ENCODE measurements at regions not wholly inside any gene's neighbourhood (a gene's known extent, or its start where the extent isn't known, plus 50 kb on each side); places are given as distances from the start of the nearest gene placed in this dataset.

- no peak for TF ChIP-seq EP300 (conservative IDR thresholded peaks at IDR 0.05; ENCODE audit: poor library complexity, severe bottlenecking)
- TF ChIP-seq RAD21 (conservative IDR thresholded peaks at IDR 0.05), result no peak
- TF ChIP-seq TAF1 (IDR thresholded peaks at IDR 0.05; ENCODE audit: low read depth), result no peak
- TF ChIP-seq EZH2 (IDR thresholded peaks at IDR 0.05; ENCODE audit: borderline replicate concordance, insufficient read depth, low read length, poor library complexity, severe bottlenecking), result no peak
- TF ChIP-seq, protein P1, sequence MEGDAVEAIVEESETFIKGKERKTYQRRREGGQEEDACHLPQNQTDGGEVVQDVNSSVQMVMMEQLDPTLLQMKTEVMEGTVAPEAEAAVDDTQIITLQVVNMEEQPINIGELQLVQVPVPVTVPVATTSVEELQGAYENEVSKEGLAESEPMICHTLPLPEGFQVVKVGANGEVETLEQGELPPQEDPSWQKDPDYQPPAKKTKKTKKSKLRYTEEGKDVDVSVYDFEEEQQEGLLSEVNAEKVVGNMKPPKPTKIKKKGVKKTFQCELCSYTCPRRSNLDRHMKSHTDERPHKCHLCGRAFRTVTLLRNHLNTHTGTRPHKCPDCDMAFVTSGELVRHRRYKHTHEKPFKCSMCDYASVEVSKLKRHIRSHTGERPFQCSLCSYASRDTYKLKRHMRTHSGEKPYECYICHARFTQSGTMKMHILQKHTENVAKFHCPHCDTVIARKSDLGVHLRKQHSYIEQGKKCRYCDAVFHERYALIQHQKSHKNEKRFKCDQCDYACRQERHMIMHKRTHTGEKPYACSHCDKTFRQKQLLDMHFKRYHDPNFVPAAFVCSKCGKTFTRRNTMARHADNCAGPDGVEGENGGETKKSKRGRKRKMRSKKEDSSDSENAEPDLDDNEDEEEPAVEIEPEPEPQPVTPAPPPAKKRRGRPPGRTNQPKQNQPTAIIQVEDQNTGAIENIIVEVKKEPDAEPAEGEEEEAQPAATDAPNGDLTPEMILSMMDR (IDR thresholded peaks at IDR 0.05; ENCODE audit: poor library complexity, severe bottlenecking), result no peak
- TF ChIP-seq MXI1 (conservative IDR thresholded peaks at IDR 0.05; ENCODE audit: poor library complexity, severe bottlenecking), result no peak
- Histone ChIP-seq H3K79me2 (replicated peaks; ENCODE audit: insufficient read depth, low read length) (no peaks in the 10 kb centered on the region), H3K9me3 (ENCODE audit: low read length) (no peaks in the 10 kb centered on the region), H3F3A (ENCODE audit: insufficient read depth, low read length, poor library complexity, severe bottlenecking) (no peaks in the 10 kb centered on the region), H3K9me2 (ENCODE audit: insufficient read depth, low read length) (no peaks in the 10 kb centered on the region), H3K36me3 (ENCODE audit: insufficient read depth, low read length) (no peaks in the 10 kb centered on the region), H3K27ac (ENCODE audit: low read length) (no peak overlapping the region), H3K4me2 (ENCODE audit: low read length) (no peak overlapping the region), H3K27me3 (ENCODE audit: insufficient read depth, low read depth, low read length) (no peaks in the 10 kb centered on the region), H3K4me3 (ENCODE audit: low read length) (no peak overlapping the region), H4K20me1 (ENCODE audit: insufficient read depth) (no peaks in the 10 kb centered on the region), H2AFZ (ENCODE audit: low read depth, low read length) (no peak overlapping the region), H3K9ac (ENCODE audit: low read length) (no peak overlapping the region)
These were observed 203.5 kb upstream of the OBI1 start for GRCh38 chr13:78862446-78862845.

DNA sequence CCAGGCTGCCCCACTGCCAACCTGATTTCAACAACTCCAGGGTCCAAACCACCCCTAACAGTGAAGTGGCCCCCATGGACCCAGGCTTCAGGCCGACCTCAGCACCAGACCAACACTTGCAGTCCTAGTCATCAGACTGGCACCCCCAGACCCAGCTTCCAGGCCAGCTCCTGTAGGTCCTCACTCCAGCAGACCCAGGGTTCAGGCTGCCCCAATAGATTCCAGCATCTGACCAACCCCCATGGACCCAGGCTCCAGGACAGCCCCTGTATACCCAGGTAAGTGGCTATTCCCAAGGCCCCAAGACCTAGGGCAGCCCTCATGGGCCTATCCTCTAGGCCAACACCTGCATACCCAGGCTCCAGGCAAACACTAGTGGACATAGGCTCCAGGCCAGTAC lies 193.8 kb upstream of the OBI1 start:
- TF ChIP-seq POLR2AphosphoS5 (IDR thresholded peaks at IDR 0.05) (no peak), REST (IDR thresholded peaks at IDR 0.05; ENCODE audit: borderline replicate concordance) (no peak), EP300 (conservative IDR thresholded peaks at IDR 0.05; ENCODE audit: poor library complexity, severe bottlenecking) (no peak), SMC3 (conservative IDR thresholded peaks at IDR 0.05; ENCODE audit: poor library complexity) (no peak), MXI1 (conservative IDR thresholded peaks at IDR 0.05; ENCODE audit: poor library complexity, severe bottlenecking) (no peak), RAD21 (conservative IDR thresholded peaks at IDR 0.05) (no peak), EZH2 (IDR thresholded peaks at IDR 0.05; ENCODE audit: borderline replicate concordance, insufficient read depth, low read length, poor library complexity, severe bottlenecking) (no peak), TAF1 (IDR thresholded peaks at IDR 0.05; ENCODE audit: low read depth) (no peak)
- TF ChIP-seq, protein P1 (IDR thresholded peaks at IDR 0.05; ENCODE audit: poor library complexity, severe bottlenecking), result no peak
- Histone ChIP-seq H3K4me3 (ENCODE audit: low read length) (no peak overlapping the region), H3K36me3 (ENCODE audit: insufficient read depth, low read length) (no peaks in the 10 kb centered on the region), H3K27ac (ENCODE audit: low read length) (no peak overlapping the region), H4K20me1 (ENCODE audit: insufficient read depth) (no peaks in the 10 kb centered on the region), H3K79me2 (replicated peaks; ENCODE audit: insufficient read depth, low read length) (no peaks in the 10 kb centered on the region), H3K27me3 (ENCODE audit: insufficient read depth, low read depth, low read length) (no peaks in the 10 kb centered on the region), H3K9ac (ENCODE audit: low read length) (no peak overlapping the region), H3K4me2 (ENCODE audit: low read length) (no peak overlapping the region), H2AFZ (ENCODE audit: low read depth, low read length) (no peak overlapping the region), H3K9me3 (ENCODE audit: low read length) (peaks cover 5% of the 10 kb centered on the region), H3F3A (ENCODE audit: insufficient read depth, low read length, poor library complexity, severe bottlenecking) (no peaks in the 10 kb centered on the region), H3K9me2 (ENCODE audit: insufficient read depth, low read length) (no peaks in the 10 kb centered on the region)
